Natural killer cell treated with Interleukin-12 subunit alpha and Interleukin-12 subunit beta and Interleukin-15 and Interleukin-18, amount 100 ng/mL, for 72 hours (primary cell): ENCODE measurements at regions not wholly inside any gene's neighbourhood (a gene's known extent, or its start where the extent isn't known, plus 50 kb on each side); places are given as distances from the start of the nearest gene placed in this dataset.

Experiments
- ATAC-seq, 2 donors: fragments of 150-1000 bp; cut with Tn5 transposase in 1 of 2; sonication (Bioruptor Pico), chemical (Tn5 transposase) in 1 of 2; 2 replicates each; pipeline ENCODE4 v1.10.0; 2021
- DNase-seq: peaks from one replicate; pipeline ENCODE4 v3.0.0; 2022; ENCODE audit warnings: low spot score
- H3K27ac Mint-ChIP-seq, 2 donors: 1 replicate in 1 of 2; 2 replicates in 1 of 2; pipeline ENCODE4 v1.8.0; 2022; ENCODE audit warnings: mixed read lengths in 2 of 2, mild to moderate bottlenecking in 1 of 2, moderate library complexity in 1 of 2
- H3K27me3 Mint-ChIP-seq, 2 donors: 1 replicate in 1 of 2; 2 replicates in 1 of 2; pipeline ENCODE4 v1.8.0; 2022; ENCODE audit warnings: mixed read lengths in 2 of 2
- H3K36me3 Mint-ChIP-seq: one replicate; pipeline ENCODE4 v1.8.0; 2022; ENCODE audit warnings: mixed read lengths
- H3K4me1 Mint-ChIP-seq, 2 donors: 1 replicate in 1 of 2; 2 replicates in 1 of 2; pipeline ENCODE4 v1.8.0; 2022; ENCODE audit warnings: low read depth in 2 of 2, mixed read lengths in 2 of 2, mild to moderate bottlenecking in 1 of 2
- H3K4me3 Mint-ChIP-seq: one replicate; pipeline ENCODE4 v1.8.0; 2022; ENCODE audit warnings: mixed read lengths
- H3K9me3 Mint-ChIP-seq: 2 replicates; pipeline ENCODE4 v1.8.0; 2022; ENCODE audit warnings: mixed read lengths

- DNase-seq (no peak), ATAC-seq (no peak)
- H3K27me3 Mint-ChIP-seq, result no peaks in the 10 kb centered on the region
- no peak overlapping the region for H3K4me3 Mint-ChIP-seq
- H3K36me3 Mint-ChIP-seq, result no peaks in the 10 kb centered on the region
- H3K4me1 Mint-ChIP-seq, result no peaks in the 10 kb centered on the region
- H3K9me3 Mint-ChIP-seq, result peaks cover 9% of the 10 kb centered on the region
- no peak overlapping the region for H3K27ac Mint-ChIP-seq
Observed at GRCh38 chr2:211077216-211077767, 520.9 kb downstream of the CPS1 start.

- Mint-ChIP-seq H3K4me3 (no peak overlapping the region), H3K9me3 (peaks cover 4% of the 10 kb centered on the region), H3K4me1 (no peaks in the 10 kb centered on the region), H3K36me3 (no peaks in the 10 kb centered on the region), H3K27me3 (no peaks in the 10 kb centered on the region), H3K27ac (no peak overlapping the region)
- ATAC-seq (no peak), DNase-seq (no peak)
Observed at GRCh38 chr2:211084352-211084751, 528.0 kb downstream of the CPS1 start.

GRCh38 chr2:211085056-211085680 is 528.8 kb downstream of the CPS1 start:
- Mint-ChIP-seq H3K9me3 (peaks cover 4% of the 10 kb centered on the region), H3K4me1 (no peaks in the 10 kb centered on the region), H3K4me3 (no peak overlapping the region), H3K27ac (no peak overlapping the region), H3K27me3 (no peaks in the 10 kb centered on the region), H3K36me3 (no peaks in the 10 kb centered on the region)
- DNase-seq (no peak), ATAC-seq (no peak)

- Mint-ChIP-seq H3K9me3 (peaks cover 4% of the 10 kb centered on the region), H3K4me3 (no peak overlapping the region), H3K27me3 (no peaks in the 10 kb centered on the region), H3K4me1 (no peaks in the 10 kb centered on the region), H3K36me3 (no peaks in the 10 kb centered on the region), H3K27ac (no peak overlapping the region)
- no peak for DNase-seq
- no peak for ATAC-seq
Observed at GRCh38 chr2:211086049-211086448, 529.6 kb downstream of the CPS1 start.

- H3K9me3 Mint-ChIP-seq, result peaks cover under 1% of the 10 kb centered on the region
- no peak overlapping the region for H3K27ac Mint-ChIP-seq
- ATAC-seq (no peak), DNase-seq (no peak)
- H3K4me3 Mint-ChIP-seq, result no peak overlapping the region
- H3K27me3 Mint-ChIP-seq, result no peaks in the 10 kb centered on the region
- H3K36me3 Mint-ChIP-seq, result no peaks in the 10 kb centered on the region
- H3K4me1 Mint-ChIP-seq, result no peaks in the 10 kb centered on the region
Observed at GRCh38 chr2:211089127-211089526, 532.7 kb downstream of the CPS1 start.

- Mint-ChIP-seq H3K27me3 (no peaks in the 10 kb centered on the region), H3K4me3 (no peak overlapping the region), H3K4me1 (no peaks in the 10 kb centered on the region), H3K36me3 (no peaks in the 10 kb centered on the region), H3K27ac (no peak overlapping the region), H3K9me3 (peaks cover 20% of the 10 kb centered on the region)
- DNase-seq (no peak), ATAC-seq (no peak)
Observed at GRCh38 chr2:211093743-211094303, 537.4 kb downstream of the CPS1 start.

GRCh38 chr2:211103989-211104388 is 547.6 kb downstream of the CPS1 start:
- H3K4me1 Mint-ChIP-seq, result no peaks in the 10 kb centered on the region

GRCh38 chr2:211113334-211114175 is 557.2 kb downstream of the CPS1 start:
- no peaks in the 10 kb centered on the region for H3K4me1 Mint-ChIP-seq
- H3K9me3 Mint-ChIP-seq, result peaks cover 2% of the 10 kb centered on the region

More at GRCh38 chr2:211103989-211104388, 547.6 kb downstream of the CPS1 start:
- no peaks in the 10 kb centered on the region for H3K27me3 Mint-ChIP-seq
- H3K27ac Mint-ChIP-seq, result no peak overlapping the region
- peaks cover 13% of the 10 kb centered on the region for H3K9me3 Mint-ChIP-seq
- no peaks in the 10 kb centered on the region for H3K36me3 Mint-ChIP-seq
- no peak overlapping the region for H3K4me3 Mint-ChIP-seq
- no peak for DNase-seq
- no peak for ATAC-seq

GRCh38 chr2:211114826-211115455 is 558.5 kb downstream of the CPS1 start:
- H3K27me3 Mint-ChIP-seq, result no peaks in the 10 kb centered on the region

More at GRCh38 chr2:211113334-211114175, 557.2 kb downstream of the CPS1 start:
- DNase-seq (no peak), ATAC-seq (no peak)
- Mint-ChIP-seq H3K36me3 (no peaks in the 10 kb centered on the region), H3K27ac (no peak overlapping the region), H3K4me3 (no peak overlapping the region), H3K27me3 (no peaks in the 10 kb centered on the region)

GRCh38 chr2:211117026-211117425 is 560.6 kb downstream of the CPS1 start:
- H3K27ac Mint-ChIP-seq, result no peak overlapping the region
- no peak for DNase-seq
- H3K27me3 Mint-ChIP-seq, result no peaks in the 10 kb centered on the region
- no peaks in the 10 kb centered on the region for H3K4me1 Mint-ChIP-seq
- no peaks in the 10 kb centered on the region for H3K36me3 Mint-ChIP-seq
- no peak overlapping the region for H3K4me3 Mint-ChIP-seq
- peaks cover 9% of the 10 kb centered on the region for H3K9me3 Mint-ChIP-seq
- ATAC-seq, result no peak

More at GRCh38 chr2:211114826-211115455, 558.5 kb downstream of the CPS1 start:
- H3K9me3 Mint-ChIP-seq, result peaks cover 6% of the 10 kb centered on the region
- no peaks in the 10 kb centered on the region for H3K4me1 Mint-ChIP-seq
- DNase-seq, result no peak
- ATAC-seq, result no peak
- no peaks in the 10 kb centered on the region for H3K36me3 Mint-ChIP-seq
- H3K27ac Mint-ChIP-seq, result no peak overlapping the region
- no peak overlapping the region for H3K4me3 Mint-ChIP-seq

GRCh38 chr2:211126256-211126655 is 569.9 kb downstream of the CPS1 start:
- no peak for DNase-seq
- H3K27ac Mint-ChIP-seq, result no peak overlapping the region
- H3K4me3 Mint-ChIP-seq, result no peak overlapping the region
- H3K36me3 Mint-ChIP-seq, result no peaks in the 10 kb centered on the region
- no peaks in the 10 kb centered on the region for H3K4me1 Mint-ChIP-seq
- H3K9me3 Mint-ChIP-seq, result peaks cover 7% of the 10 kb centered on the region
- H3K27me3 Mint-ChIP-seq, result no peaks in the 10 kb centered on the region
- no peak for ATAC-seq

- Mint-ChIP-seq H3K27me3 (no peaks in the 10 kb centered on the region), H3K4me3 (no peak overlapping the region), H3K9me3 (peaks cover 10% of the 10 kb centered on the region), H3K4me1 (no peaks in the 10 kb centered on the region), H3K36me3 (no peaks in the 10 kb centered on the region), H3K27ac (no peak overlapping the region)
- ATAC-seq (no peak), DNase-seq (no peak)
Observed at GRCh38 chr2:211127501-211127900, 571.1 kb downstream of the CPS1 start.

- Mint-ChIP-seq H3K36me3 (no peaks in the 10 kb centered on the region), H3K9me3 (peaks cover 6% of the 10 kb centered on the region), H3K27ac (no peak overlapping the region), H3K4me1 (no peaks in the 10 kb centered on the region), H3K27me3 (no peaks in the 10 kb centered on the region), H3K4me3 (no peak overlapping the region)
- no peak for ATAC-seq
- no peak for DNase-seq
Observed at GRCh38 chr2:211128287-211128686, 571.9 kb downstream of the CPS1 start.
